GM18867 (cell line): ENCODE measurements at regions not wholly inside any gene's neighbourhood (a gene's known extent, or its start where the extent isn't known, plus 50 kb on each side); places are given as distances from the start of the nearest gene placed in this dataset.
"Not testable (repeated sequence)": the region's sequence is repeated elsewhere in the genome, so short reads cannot be mapped to it uniquely, and the experiment has no call there.

Source experiments
- ATAC-seq: cut with Tn5 transposase; IDR thresholded peaks from one replicate; pipeline ENCODE4 v1.9.1; 2021; ENCODE audit warnings: mild to moderate bottlenecking, moderate library complexity; ENCODE audit not compliant: unreplicated experiment

DNA sequence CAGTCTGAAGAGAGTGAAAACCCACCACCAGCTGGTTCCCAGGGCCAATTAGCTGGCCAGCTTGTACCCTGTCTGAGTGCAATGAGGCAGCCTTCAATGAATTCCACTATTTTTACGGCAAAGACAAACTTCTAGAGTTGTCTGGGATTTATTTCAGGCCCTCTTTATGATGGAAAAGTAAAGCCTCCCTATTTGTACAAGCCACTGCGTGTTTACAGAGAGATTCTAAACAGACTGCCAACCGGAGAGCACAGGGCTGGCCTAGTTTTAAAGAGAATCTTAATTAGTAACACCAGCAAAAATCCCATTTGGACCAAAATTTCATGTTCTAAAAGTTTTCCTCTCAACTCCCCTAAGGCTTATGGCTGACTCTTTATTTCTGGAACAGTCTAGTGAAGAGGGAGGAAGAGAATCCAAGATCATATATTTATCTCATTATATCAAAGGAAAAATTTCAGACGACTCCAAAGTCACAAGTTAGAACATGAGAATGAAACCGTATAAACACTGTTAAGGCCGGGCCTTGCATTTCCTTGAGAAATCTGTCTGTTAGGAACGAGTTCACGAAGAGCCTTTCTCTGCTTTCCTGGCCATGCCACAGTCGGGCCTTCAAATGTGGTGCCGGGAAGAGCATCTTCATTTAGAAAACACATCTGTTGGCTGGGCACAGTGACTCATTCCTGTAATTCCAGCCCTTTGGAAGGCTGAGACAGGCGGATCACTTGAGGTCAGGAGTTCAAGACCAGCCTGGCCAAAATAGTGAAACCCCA lies 724.6 kb upstream of the NRP1 start:
- no peak for ATAC-seq

DNA sequence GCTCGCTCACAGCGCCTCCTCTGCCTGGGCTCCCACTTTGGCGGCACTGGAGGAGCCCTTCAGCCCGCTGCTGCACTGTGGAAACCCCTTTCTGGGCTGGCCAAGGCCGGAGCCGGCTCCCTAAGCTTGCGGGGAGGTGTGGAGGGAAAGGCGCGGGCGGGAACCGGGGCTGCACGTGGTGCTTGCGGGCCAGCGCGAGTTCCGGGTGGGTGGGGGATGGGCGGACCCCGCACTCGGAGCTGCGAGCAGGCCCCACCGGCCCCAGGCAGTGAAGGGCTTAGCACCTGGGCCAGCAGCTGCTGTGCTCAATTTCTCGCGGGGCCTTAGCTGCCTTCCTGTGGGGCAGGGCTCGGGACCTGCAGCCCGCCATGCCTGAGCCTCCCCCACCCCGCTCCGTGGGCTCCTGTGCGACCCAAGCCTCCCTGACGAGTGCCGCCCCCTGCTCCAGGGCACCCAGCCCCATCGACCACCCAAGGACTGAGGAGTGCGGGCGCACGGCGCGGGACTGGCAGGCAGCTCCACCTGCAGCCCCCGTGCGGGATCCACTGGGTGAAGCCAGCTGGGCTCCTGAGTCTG lies 721.0 kb upstream of the NRP1 start:
- ATAC-seq: not testable (repeated sequence)

DNA sequence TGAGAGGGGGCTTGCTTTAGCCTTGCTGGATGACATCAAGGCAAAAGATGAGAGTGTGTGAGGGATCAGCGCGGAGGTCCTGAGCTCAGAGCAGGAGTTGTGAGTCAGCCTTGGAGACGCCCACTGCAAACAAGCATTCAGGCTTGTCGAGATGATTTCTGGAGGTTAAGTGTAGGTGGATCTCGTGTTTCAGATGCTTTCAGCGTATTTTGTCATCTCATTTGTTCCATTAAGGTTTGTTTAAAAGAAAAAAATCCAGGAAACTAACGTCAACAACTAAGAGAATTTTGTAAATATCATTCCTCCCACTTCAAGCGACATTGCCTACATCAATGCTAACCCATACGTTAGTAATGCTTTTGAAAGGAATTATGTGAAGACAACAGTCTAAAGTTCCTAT lies 715.4 kb upstream of the NRP1 start:
- ATAC-seq: no peak

DNA sequence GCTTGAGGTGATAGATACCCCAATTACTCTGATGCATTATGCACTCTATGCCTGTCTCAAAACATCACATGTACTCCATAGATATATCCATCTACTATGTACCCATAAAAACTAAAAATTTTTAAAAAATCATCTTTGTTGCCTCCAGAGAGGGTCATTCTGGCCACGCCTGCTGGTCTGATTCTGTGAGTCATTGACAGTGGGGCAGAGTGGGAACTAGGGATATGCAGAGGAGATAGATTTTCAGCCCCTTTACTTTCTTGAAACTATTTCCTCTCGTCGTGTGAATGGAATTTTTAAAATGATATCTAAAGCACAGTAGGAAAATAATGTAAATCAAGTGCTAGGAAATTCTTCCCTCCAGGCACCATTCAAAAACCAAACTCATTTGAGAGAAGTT lies 715.0 kb upstream of the NRP1 start:
- ATAC-seq: no peak

DNA sequence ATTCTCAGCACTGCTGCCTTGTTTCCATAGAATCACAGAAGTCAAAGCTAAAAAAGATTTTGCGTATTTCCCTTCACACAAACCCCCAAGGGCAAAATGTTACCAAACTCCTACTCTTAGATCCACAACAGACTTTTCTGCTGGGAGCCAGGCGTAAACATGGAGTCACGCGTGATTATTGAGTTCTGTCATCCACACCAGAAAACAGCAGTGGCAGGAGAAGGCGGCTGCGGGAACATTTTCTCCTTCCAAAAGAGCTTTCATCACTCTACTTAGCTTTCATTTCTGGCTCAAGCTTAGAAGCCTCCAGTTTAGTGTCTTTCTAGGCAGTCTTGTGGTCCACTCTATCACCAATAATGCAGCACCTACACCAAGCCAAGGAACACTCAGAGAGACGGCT lies 712.9 kb upstream of the NRP1 start:
- ATAC-seq: no peak

DNA sequence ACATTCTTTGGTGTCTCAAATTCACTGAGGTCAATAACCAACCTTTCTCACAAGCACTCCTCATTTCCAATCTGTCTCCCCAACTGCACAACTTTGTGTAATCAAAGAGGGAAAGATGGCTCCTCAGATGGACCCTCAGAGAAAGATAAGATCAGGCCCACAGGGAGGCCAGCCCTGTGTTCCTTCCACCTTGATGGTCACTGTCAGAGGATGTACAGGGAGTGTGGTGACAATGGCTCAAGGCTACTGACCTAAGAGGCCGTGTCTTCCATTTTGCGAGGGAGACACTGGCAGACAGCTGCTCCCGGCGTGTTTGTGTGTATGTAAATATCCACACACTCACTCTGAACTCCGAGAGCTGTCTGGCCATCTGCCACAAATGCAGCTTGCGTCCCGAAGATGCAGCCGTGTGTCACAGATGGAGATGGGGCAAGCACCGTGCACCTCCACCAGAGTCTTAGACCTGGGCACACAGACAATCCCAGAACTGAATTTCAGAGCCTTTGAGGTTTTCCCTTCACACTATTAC lies 712.1 kb upstream of the NRP1 start:
- ATAC-seq: no peak

DNA sequence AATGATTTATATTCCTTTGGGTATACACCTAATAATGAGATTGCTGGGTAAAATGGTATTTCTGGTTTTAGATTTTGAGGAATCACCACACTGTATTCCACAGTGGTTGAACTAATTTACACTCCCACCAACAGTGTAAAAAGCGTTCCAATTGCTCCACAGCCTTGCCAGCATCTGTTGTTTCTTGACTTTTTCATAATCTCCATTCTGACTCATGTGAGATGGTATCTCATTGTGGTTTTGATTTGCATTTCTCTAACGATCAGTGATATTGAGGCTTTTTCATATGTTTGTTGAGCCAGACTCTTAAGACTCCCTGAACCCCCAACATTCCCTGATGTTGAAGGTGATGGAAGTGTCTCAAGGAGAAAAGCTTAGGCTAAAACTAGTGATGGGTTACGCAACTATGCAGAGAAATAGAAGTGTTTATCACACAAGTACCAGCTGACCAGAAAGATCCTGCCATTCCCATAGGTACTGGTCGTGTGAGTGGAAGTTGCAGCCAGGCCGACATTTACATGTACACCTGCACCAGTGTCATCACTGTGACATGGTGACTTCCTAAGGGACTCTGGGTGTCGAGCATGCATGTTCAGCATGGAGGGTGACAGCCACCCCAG lies 711.2 kb upstream of the NRP1 start:
- ATAC-seq: no peak

DNA sequence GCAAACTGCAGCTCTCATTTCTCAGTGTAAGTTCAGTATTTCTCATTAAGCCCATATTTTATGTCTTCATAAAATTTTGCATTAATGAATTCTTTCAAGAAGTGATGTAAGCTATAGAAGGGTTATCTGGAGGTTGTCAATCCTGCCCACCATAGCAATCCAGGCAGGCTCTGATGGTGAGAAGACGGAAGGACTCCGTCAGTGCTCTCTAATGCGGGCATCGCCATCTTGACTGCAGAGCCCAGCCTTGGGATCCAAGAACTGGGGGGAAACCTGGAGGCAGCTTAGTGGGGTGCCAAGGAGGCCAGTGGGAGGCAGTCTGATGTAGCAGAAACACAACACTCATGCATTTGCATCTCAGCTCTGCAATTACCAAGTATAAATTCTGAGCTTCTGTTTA lies 707.4 kb upstream of the NRP1 start:
- no peak for ATAC-seq

DNA sequence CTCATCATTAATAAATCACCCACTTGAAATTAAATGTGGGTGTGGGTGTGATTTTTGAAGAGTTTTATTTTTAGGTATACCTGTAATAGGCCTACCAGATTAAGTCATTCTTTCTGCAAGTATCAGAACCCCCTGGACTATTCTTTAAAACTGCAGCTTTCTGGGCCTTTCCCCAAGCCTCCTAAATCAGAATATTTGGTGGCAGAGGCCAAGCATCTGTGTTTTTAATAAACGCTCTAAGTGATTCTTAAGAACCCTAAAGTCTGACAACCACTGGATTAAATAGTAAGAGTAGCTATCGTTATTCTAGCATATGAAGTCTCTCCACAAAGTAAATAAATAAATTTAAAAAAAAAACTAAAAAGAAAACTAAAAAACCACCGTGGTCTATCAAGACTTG lies 703.0 kb upstream of the NRP1 start:
- no peak for ATAC-seq

DNA sequence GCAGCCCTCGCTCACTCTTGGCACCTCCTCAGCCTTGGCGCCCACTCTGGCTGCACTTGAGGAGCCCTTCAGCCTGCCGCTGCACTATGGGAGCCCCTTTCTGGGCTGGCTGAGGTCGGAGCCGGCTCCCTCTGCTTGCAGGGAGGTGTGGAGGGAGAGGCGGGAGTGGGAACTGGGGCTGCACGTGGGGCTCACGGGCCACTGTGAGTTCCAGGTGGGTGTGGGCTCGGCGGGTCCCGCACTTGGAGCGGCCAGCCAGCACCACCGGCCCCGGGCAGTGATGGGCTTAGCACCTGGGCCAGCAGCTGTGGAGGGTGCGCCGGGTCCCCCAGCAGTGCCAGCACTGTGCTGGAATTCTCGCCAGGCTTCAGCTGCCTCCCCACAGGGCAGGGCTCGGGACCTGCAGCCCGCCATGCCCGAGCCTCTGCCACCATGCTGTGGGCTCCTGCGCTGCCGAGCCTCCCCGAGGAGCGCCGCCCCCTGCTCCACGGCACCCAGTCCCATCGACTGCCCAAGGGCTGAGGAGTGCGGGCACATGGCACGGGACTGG lies 700.8 kb upstream of the NRP1 start:
- ATAC-seq: not testable (repeated sequence)

DNA sequence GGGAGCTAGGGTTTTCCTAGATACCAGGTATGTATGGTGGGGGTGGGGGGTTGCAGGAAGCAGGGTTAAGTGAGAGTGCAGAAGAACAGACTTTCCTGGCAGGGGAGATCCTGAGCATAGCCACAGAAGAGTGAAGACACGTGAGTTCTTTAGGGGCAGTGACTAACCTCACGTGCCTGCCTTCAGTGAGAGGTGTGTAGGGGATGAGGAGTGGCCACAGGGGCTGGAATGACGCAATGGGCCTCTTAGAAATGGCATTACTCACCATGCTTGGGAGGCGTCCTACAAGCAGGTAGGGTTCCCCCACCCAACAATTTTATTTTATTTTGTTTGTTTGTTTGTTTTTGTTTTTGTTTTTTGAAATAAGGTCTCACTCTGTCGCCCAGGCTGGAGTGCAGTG lies 698.6 kb upstream of the NRP1 start:
- ATAC-seq: no peak

DNA sequence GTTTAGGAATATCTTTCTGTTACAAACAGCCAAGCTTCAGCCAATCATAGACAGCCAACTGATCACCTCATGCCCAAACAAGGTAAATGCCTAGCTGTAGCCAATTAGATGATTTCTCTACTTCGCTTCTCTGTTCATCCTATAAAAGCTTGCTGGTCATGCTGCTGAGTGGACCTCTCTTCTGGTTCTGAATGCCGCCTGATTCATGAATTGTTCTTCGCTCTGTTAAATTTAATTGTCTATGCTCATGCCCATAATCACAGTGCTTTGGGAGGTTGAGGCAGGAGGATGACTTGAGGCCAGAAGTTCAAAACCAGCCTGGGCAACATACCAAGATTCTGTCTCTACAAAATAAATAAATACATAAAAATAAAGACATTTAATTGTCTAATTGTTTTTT lies 698.1 kb upstream of the NRP1 start:
- no peak for ATAC-seq

DNA sequence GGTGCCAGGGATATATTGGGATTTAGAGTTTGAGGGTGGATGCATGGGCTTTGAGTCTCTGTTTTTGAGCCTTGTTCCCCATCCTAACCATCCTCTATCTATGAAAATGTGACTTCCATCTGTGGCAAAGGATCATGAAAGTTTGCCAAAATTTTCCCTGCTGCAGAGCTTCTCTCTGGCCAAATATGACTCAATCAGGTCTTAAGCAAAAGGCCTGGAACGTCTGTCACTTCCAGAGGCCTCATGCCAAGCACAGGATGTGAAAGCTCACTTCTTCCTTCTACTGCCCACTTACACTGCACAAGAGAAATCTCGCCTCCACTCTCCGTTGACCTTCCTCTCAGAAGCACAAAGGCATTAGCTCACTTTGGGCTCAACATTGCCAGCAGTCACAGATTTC lies 696.9 kb upstream of the NRP1 start:
- no peak for ATAC-seq

DNA sequence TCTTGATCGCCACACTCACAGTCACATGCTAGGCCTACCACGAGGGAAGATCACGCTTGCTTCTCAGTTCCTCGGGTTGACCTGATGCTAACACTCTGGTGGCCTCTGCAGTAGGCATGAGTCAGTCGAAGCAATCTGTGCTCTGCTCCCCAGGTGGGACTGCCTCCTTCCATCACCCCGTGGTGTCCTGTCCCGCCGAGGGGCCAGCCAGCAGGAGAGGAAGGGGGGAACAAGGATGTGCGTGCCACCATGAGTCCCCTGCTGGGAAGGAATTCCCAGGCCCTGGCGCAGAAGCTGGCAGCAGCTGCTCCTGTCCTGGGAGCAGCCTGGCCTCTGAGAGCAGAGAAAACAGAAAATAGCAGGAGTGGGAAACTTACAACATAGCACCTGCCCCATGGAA lies 695.0 kb upstream of the NRP1 start:
- no peak for ATAC-seq

DNA sequence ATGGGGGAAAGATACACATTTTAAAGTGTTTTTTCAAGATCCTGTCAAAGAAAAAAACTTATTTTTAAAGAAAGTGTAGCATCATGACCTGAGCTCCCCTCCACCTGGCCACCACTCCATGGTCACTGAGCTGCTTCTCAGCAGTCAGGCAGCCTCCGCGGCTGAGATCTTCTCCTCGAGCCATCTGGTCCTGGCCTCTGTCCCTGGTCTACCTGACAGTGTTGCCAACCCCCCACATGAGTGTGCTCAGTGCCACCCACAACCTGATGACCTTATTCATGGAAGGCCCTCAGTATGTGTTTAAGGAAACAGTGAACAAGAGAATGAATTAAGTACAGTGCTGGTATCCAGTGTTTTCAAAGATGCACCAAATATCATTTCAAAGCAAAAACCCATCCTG lies 694.5 kb upstream of the NRP1 start:
- no peak for ATAC-seq

DNA sequence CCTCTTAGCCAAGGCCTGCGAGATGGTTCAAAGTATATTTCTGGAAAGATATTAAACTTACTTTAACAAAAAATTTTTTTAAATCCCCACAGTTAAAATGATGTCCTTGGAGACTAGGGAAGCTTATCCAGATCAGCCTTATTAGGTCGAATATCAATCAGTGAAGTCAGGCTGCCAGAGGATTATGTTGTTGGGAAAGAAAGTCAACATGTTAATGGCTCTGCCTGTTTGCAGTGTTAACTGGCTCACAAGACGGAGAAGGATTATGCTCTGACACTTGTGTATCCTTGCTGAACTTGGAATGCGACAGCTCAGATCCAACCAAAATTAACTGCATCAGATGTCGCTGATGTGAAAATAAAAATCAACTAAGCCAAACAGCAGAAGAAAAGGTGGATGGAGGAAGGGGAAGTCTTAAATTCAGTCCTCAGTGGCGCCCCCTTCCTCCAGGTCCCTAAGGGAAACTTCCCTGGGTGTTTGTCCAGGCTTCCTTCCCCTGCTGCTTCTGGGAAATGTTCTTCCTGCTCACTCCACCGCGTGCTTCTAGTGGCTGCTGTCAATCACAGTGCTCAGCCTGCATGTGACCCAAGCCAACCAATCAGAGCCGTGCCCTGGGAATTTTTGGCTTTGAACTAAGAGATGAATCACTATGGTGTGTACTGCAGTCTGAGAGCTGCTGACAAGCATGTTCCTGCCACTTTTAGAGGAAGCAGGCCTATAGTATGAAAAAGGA lies 690.4 kb upstream of the NRP1 start:
- ATAC-seq: no peak

DNA sequence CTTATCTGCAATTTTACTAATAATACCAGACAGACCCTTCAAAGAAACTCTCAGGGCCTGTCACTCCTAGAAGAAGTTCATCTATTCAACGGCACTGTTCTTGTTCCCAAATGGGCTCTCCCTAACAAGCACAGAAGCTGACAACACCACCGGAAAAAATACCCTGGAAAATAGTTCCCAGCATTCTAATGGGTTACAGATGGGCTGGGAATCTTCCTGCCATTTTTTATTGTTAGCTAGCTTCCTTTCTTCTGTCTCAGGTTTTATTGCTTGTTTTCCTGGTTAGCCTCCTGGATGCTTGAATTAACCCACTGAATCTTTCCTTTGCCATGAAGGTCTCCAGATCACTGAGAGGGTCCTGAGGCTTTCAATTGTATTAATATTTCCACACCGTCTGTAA lies 689.8 kb upstream of the NRP1 start:
- ATAC-seq: no peak

DNA sequence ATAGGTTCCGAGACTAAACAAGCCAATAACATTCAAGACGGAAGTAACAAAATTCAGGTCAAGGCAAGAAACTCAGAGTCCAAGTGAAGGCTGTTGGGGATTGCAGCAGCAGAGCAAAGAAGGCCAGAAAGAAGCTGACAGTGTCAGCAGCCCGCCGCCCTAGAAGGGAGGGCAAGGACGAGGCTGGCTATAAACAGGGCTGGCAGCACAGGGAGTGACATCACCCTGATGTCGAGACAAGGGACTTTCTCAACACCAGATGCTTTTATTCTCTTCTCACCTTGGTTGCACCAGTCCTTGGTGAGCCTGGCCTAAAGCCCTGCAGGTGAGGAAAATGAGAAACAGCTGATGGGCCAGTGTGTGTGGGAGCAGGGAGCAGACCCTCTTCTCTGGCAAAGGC lies 687.7 kb upstream of the NRP1 start:
- ATAC-seq: no peak

DNA sequence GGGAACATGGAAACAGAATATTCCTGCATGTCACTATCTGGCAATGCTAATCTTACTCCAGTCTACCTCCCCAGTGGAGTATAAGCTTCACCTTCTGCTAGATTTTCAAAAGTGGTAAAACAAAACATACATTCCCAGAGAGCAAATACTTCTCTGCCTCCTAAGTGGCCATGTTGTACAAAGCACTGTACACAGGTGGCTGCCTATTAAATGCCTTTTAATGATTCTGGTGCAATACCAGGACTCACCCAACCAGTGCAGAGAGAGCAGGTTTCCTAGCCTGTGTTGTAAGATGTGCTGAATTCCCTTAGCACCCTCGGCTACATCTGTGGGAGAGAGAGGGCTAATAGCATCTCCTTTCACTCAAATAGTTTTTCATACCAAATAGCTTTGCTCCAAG lies 684.3 kb upstream of the NRP1 start:
- no peak for ATAC-seq

DNA sequence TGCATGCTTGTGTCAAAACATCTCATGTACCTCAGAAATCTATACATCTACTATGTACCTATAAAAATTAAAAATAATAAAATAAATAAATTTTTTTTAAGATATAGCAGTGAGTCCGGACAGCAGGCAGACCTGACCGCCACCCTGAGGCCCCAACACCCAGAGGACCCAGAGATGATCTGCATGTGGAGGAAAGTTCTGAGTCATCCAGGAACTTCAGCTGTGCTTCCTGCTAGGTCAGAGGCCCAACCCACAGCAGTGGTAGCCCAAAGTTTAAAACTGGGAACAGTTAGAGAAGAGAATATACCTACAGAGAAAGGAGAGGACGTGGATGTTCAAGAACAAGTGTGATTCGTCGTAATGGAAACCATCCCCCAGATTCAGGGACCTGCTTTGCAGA lies 683.7 kb upstream of the NRP1 start:
- peak; percentile 88 for ATAC-seq

DNA sequence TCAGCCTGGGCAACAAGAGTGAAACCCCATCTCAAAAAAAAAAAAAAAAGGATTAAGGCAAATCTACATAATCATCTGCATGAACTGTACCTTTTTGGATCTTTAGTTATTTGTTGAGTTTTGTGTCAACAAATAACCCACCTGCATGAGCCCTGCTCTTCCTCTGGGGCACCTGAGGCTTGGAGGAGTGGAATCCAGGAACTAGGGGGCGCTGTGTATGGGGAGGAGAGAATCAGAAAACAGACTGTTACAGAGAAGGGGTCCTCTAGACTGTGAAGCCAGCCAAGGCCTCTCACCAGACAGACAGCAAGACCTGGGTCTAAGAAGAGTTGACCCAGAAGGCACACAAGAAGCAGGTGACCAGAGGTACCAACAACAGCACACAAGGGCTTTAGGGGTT lies 682.8 kb upstream of the NRP1 start:
- ATAC-seq: no peak
